Naive B cell (primary cell): ENCODE measurements at regions not wholly inside any gene's neighbourhood (a gene's known extent, or its start where the extent isn't known, plus 50 kb on each side); places are given as distances from the start of the nearest gene placed in this dataset.
A peak's percentile ranks its signal among the peaks of the same experiment; 100 is the strongest.
"Not testable (repeated sequence)": the region's sequence is repeated elsewhere in the genome, so short reads cannot be mapped to it uniquely, and the experiment has no call there.

Source experiments
- ATAC-seq, 2 donors: fragments of 150-1000 bp; cut with Tn5 transposase; 2 replicates each; pipeline ENCODE4 v1.10.0; 2021; ENCODE audit warnings: low read depth in 2 of 2, mild to moderate bottlenecking in 2 of 2, moderate library complexity in 2 of 2
- DNase-seq: peaks from one replicate; pipeline ENCODE4 v3.0.0; 2022
- H3K27ac Mint-ChIP-seq, 6 donors: one replicate each; pipeline ENCODE4 v1.8.0; 2020 to 2022; ENCODE audit warnings: mild to moderate bottlenecking in 6 of 6, mixed read lengths in 6 of 6, moderate library complexity in 5 of 6, inconsistent platforms in 2 of 6
- H3K27me3 Mint-ChIP-seq, 3 donors: one replicate each; pipeline ENCODE4 v1.8.0; 2021 to 2022; ENCODE audit warnings: mixed read lengths in 3 of 3, mild to moderate bottlenecking in 1 of 3
- H3K36me3 Mint-ChIP-seq, 2 donors: one replicate each; pipeline ENCODE4 v1.8.0; 2020 to 2022; ENCODE audit warnings: mixed read lengths in 2 of 2, inconsistent platforms in 1 of 2, mild to moderate bottlenecking in 1 of 2
- H3K4me1 Mint-ChIP-seq, 3 donors: one replicate each; pipeline ENCODE4 v1.8.0; 2020 to 2022; ENCODE audit warnings: mixed read lengths in 3 of 3, inconsistent platforms in 1 of 3, mild to moderate bottlenecking in 1 of 3, moderate library complexity in 1 of 3
- H3K4me3 Mint-ChIP-seq, 8 donors: one replicate each; pipeline ENCODE4 v1.8.0; 2020 to 2022; ENCODE audit warnings: mild to moderate bottlenecking in 8 of 8, mixed read lengths in 8 of 8, moderate library complexity in 8 of 8, inconsistent platforms in 2 of 8
- H3K9me3 Mint-ChIP-seq, 7 donors: one replicate each; pipeline ENCODE4 v1.8.0; 2020 to 2022; ENCODE audit warnings: mixed read lengths in 7 of 7, mild to moderate bottlenecking in 5 of 7, inconsistent platforms in 2 of 7, moderate library complexity in 1 of 7

DNA sequence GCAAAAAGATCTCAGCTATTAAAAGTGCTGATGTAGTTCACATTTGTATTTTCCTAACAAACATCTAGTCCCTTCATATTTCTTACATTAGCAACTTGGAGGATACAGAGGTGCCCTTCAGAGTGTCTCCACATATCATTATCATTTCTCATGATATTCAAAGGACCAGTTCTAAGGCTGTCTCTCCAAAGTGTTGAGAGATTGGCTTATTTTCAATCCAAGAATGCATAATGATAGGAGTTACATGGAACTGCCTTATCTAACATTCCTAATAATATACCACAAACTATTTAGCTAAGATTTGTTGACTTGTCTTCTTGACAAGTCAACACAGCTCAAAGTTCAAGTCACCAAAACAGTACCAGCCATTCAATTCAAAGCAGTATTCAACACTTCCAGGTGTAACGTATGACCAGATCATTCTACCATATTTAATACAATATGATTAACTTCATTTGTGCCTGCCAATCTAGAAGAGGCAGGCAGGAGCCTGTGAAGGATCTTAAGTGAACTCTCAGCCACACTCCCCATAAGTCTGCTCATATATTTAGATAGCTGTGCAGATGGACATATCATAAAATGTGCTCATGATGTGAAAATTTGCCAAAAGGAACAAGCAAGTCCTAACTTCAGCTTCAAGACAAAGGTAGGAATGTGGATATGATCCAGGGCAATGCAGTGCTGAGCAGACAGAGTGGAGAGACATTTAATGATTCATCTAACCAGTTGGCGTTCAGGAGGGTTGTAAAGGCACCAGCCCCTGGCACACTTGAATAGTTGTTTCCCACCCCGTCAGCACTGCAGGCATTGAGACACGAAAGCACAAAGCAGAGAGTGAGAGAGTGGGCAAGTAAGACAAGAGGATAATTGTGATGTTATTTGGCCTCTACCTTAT lies 108.3 kb downstream of the MTERF1 start:
- H3K36me3 Mint-ChIP-seq, result peaks cover 0 to 5% of the 10 kb centered on the region in 2 donors
- DNase-seq, result no peak
- peaks cover 0 to 11% (median under 1%) of the 10 kb centered on the region in 3 donors for H3K27me3 Mint-ChIP-seq
- peaks cover 0 to 2% (median 0%) of the 10 kb centered on the region in 7 donors for H3K9me3 Mint-ChIP-seq
- H3K27ac Mint-ChIP-seq, result peak overlapping the region in 1 of 6 donors; percentile 88
- no peaks in the 10 kb centered on the region for H3K4me1 Mint-ChIP-seq
- peak overlapping the region in 1 of 8 donors; percentile 11 for H3K4me3 Mint-ChIP-seq
- no peak for ATAC-seq

GRCh38 chr7:91776171-91776570 lies 104.3 kb downstream of the MTERF1 start:
- Mint-ChIP-seq H3K4me3 (no peak overlapping the region), H3K27ac (peak overlapping the region in 1 of 6 donors; percentile 35), H3K36me3 (peaks cover 0 to 5% of the 10 kb centered on the region in 2 donors), H3K27me3 (peaks cover 0 to 9% (median 6%) of the 10 kb centered on the region in 3 donors), H3K4me1 (no peaks in the 10 kb centered on the region), H3K9me3 (peaks cover 0 to 2% (median 0%) of the 10 kb centered on the region in 7 donors)
- DNase-seq, result no peak
- no peak for ATAC-seq

- no peaks in the 10 kb centered on the region for H3K4me1 Mint-ChIP-seq
- peaks cover 0 to 2% (median 0%) of the 10 kb centered on the region in 7 donors for H3K9me3 Mint-ChIP-seq
- DNase-seq, result no peak
- H3K36me3 Mint-ChIP-seq, result peaks cover 0 to 5% of the 10 kb centered on the region in 2 donors
- H3K4me3 Mint-ChIP-seq, result no peak overlapping the region
- ATAC-seq, result no peak
- H3K27ac Mint-ChIP-seq, result no peak overlapping the region
- H3K27me3 Mint-ChIP-seq, result peaks cover under 1 to 9% (median 6%) of the 10 kb centered on the region in 3 donors
These were observed 103.0 kb downstream of the MTERF1 start for GRCh38 chr7:91777522-91777921.

DNA sequence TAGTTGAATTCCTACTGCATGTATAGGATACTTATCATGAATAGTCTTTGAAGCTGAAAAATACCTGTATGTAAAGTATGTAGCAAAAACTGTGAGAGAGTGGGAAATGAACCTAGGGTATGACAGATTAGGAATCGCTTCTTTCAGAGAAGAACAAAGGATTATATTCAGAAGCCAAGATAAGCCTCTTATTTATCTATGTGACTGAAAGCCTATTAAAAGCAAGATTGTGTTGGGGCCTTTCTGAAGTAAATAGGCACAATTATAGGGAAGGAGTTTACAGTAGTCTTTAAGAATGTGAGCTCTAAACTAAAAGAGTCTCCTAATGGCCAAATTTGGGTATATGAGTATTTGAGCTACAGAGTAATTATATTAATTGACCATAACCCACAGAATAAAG lies 102.1 kb downstream of the MTERF1 start:
- Mint-ChIP-seq H3K27me3 (peaks cover 9 to 14% (median 12%) of the 10 kb centered on the region in 3 donors), H3K9me3 (peaks cover 0 to 2% (median 0%) of the 10 kb centered on the region in 7 donors), H3K4me1 (no peaks in the 10 kb centered on the region), H3K36me3 (peaks cover 0 to 5% of the 10 kb centered on the region in 2 donors), H3K27ac (no peak overlapping the region), H3K4me3 (no peak overlapping the region)
- DNase-seq, result no peak
- ATAC-seq, result no peak

DNA sequence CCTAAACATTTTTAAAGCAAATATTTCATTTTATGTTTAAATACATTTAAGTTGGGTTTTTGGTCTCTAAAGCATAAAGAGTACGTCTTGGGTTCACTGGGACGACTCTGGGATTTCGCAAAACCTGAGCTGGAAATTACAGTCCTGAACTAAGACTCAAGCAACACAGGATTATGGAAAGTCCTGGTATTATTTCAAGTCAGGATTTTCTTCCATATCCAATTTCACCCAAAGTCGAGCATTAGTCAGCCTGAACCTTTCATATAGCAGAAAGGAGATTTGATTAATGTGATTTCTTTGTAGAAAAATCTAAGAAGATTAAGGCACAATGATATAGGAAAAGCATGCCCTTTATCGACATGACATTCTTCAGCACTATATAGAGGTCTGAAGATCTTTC lies 100.0 kb downstream of the MTERF1 start:
- no peak for DNase-seq
- H3K36me3 Mint-ChIP-seq, result peaks cover 0 to 5% of the 10 kb centered on the region in 2 donors
- H3K27ac Mint-ChIP-seq, result no peak overlapping the region
- H3K4me3 Mint-ChIP-seq, result no peak overlapping the region
- peaks cover 10 to 14% (median 12%) of the 10 kb centered on the region in 3 donors for H3K27me3 Mint-ChIP-seq
- ATAC-seq, result no peak
- H3K9me3 Mint-ChIP-seq, result peaks cover 0 to 2% (median 0%) of the 10 kb centered on the region in 7 donors
- no peaks in the 10 kb centered on the region for H3K4me1 Mint-ChIP-seq

GRCh38 chr7:91784469-91784868 lies 96.0 kb downstream of the MTERF1 start:
- no peak for ATAC-seq
- Mint-ChIP-seq H3K4me1 (no peaks in the 10 kb centered on the region), H3K36me3 (no peaks in the 10 kb centered on the region), H3K4me3 (no peak overlapping the region), H3K27ac (no peak overlapping the region), H3K27me3 (peaks cover 5 to 10% (median 5%) of the 10 kb centered on the region in 3 donors), H3K9me3 (no peaks in the 10 kb centered on the region)
- DNase-seq, result no peak

- Mint-ChIP-seq H3K36me3 (no peaks in the 10 kb centered on the region), H3K4me1 (no peaks in the 10 kb centered on the region), H3K9me3 (peaks cover 0 to 8% (median 0%) of the 10 kb centered on the region in 7 donors), H3K27me3 (peaks cover 4 to 6% (median 4%) of the 10 kb centered on the region in 3 donors), H3K27ac (peak overlapping the region in 1 of 6 donors; percentile 10), H3K4me3 (no peak overlapping the region)
- DNase-seq (no peak), ATAC-seq (no peak)
These were observed 92.6 kb downstream of the MTERF1 start for GRCh38 chr7:91787931-91788330.

- Mint-ChIP-seq H3K4me3 (no peak overlapping the region), H3K36me3 (no peaks in the 10 kb centered on the region), H3K4me1 (no peaks in the 10 kb centered on the region), H3K9me3 (peaks cover 0 to 10% (median 0%) of the 10 kb centered on the region in 7 donors), H3K27me3 (no peaks in the 10 kb centered on the region), H3K27ac (no peak overlapping the region)
- ATAC-seq (no peak), DNase-seq (no peak)
These were observed 91.4 kb downstream of the MTERF1 start for GRCh38 chr7:91789086-91789485.

GRCh38 chr7:91789558-91789957 lies 90.9 kb downstream of the MTERF1 start:
- Mint-ChIP-seq H3K27me3 (no peaks in the 10 kb centered on the region), H3K4me3 (no peak overlapping the region), H3K36me3 (no peaks in the 10 kb centered on the region), H3K9me3 (peaks cover 0 to 12% (median 0%) of the 10 kb centered on the region in 7 donors), H3K4me1 (no peaks in the 10 kb centered on the region), H3K27ac (no peak overlapping the region)
- ATAC-seq, result no peak
- DNase-seq, result no peak

DNA sequence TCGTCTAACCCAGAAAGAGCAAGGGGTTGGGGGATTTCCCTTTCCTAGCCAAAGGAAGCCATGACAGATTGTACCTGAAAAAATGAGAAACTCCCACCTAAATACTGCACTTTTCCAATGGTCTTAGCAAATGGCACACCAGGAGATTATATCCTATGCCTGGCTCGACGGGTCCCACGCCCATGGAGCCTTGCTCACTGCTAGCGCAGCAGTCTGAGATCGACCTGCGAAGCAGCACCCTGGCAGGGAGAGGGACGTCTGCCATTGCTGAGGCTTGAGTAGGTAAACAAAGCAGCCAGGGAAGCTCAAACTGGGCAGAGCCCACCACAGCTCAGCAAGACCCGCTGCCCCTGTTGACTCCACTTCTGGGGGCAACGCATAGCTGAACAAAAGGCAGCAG lies 89.9 kb downstream of the MTERF1 start:
- H3K9me3 Mint-ChIP-seq, result peaks cover 0 to 21% (median 0%) of the 10 kb centered on the region in 7 donors
- not testable (repeated sequence) for H3K27me3 Mint-ChIP-seq, H3K27ac Mint-ChIP-seq, H3K4me3 Mint-ChIP-seq, ATAC-seq, H3K36me3 Mint-ChIP-seq, DNase-seq, H3K4me1 Mint-ChIP-seq

DNA sequence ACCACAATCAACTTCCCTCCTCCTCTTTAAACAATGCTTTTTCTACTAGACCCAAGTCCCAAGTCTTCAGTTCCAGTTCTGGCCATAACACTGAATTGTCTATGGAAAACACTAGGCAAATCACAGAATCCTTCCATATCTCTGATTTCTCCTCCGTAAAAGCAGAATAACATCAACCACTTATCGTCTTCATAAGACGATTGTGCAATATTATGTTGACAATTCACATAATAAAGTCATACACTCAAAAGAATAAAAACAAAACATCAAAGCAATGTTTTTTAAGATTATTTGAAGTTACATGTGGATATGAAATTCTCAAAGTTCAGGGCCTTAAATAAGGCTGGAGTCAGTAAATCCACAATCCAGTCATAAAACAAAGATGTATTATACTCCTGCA lies 84.4 kb downstream of the MTERF1 start:
- ATAC-seq (no peak), DNase-seq (no peak)
- Mint-ChIP-seq H3K4me3 (no peak overlapping the region), H3K9me3 (peaks cover 0 to 21% (median 0%) of the 10 kb centered on the region in 7 donors), H3K36me3 (no peaks in the 10 kb centered on the region), H3K27me3 (no peaks in the 10 kb centered on the region), H3K27ac (peak overlapping the region in 1 of 6 donors; percentile 5), H3K4me1 (no peaks in the 10 kb centered on the region)

DNA sequence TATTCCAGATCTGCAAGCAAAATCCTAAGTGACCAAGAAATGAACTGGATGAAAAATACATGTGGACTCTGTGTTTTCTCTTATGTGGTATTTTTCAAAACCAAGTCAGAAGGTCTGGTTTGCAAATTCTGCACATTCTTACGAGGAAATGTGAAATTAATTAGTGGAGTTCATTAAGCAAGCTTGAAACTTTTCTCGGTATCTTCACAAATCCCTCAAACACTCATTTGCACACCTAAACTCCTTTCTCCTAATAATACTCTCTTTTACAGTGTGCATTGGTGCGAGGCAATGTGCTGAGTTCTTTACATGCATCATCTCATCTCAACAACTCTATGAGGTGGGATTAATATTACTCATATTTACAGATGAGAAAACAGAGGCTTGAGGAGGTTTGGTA lies 82.1 kb downstream of the MTERF1 start:
- Mint-ChIP-seq H3K27ac (no peak overlapping the region), H3K9me3 (peaks cover 0 to 11% (median 0%) of the 10 kb centered on the region in 7 donors), H3K27me3 (no peaks in the 10 kb centered on the region), H3K36me3 (no peaks in the 10 kb centered on the region), H3K4me3 (no peak overlapping the region), H3K4me1 (no peaks in the 10 kb centered on the region)
- DNase-seq, result no peak
- ATAC-seq, result no peak

GRCh38 chr7:91800389-91800788 lies 80.1 kb downstream of the MTERF1 start:
- Mint-ChIP-seq H3K27me3 (no peaks in the 10 kb centered on the region), H3K36me3 (no peaks in the 10 kb centered on the region), H3K27ac (no peak overlapping the region), H3K9me3 (peaks cover 0 to under 1% (median 0%) of the 10 kb centered on the region in 7 donors), H3K4me1 (no peaks in the 10 kb centered on the region), H3K4me3 (no peak overlapping the region)
- DNase-seq, result no peak
- ATAC-seq, result no peak

GRCh38 chr7:91801331-91801983 lies 79.0 kb downstream of the MTERF1 start:
- H3K27ac Mint-ChIP-seq, result no peak overlapping the region
- H3K4me3 Mint-ChIP-seq, result no peak overlapping the region

More at GRCh38 chr7:91801331-91801983, 79.0 kb downstream of the MTERF1 start:
- no peak for ATAC-seq
- no peaks in the 10 kb centered on the region for H3K4me1 Mint-ChIP-seq
- no peaks in the 10 kb centered on the region for H3K9me3 Mint-ChIP-seq
- no peaks in the 10 kb centered on the region for H3K36me3 Mint-ChIP-seq
- H3K27me3 Mint-ChIP-seq, result no peaks in the 10 kb centered on the region
- no peak for DNase-seq
